MM.1S (cell line): ENCODE measurements at regions not wholly inside any gene's neighbourhood (a gene's known extent, or its start where the extent isn't known, plus 50 kb on each side); places are given as distances from the start of the nearest gene placed in this dataset.

Experiments used
- EZH2 ChIP-seq: fragments of 300-600 bp; sonication (generic); optimal IDR thresholded peaks from 2 replicates; pipeline ENCODE3; 2017; ENCODE audit warnings: low read depth, mild to moderate bottlenecking, antibody characterized with exemption, low read length, mixed read lengths
- EZH2phosphoT487 ChIP-seq: fragments of 300-600 bp; sonication (generic); IDR thresholded peaks from 2 replicates; pipeline ENCODE4 v1.6.1; 2018; ENCODE audit warnings: antibody characterized with exemption, low read length
- TF ChIP-seq, protein P1 (sequence below): fragments of 300-600 bp; sonication (generic); IDR thresholded peaks from 2 replicates; pipeline ENCODE4 v1.5.1; 2016; ENCODE audit warnings: antibody characterized with exemption, low read length, mixed read lengths

DNA sequence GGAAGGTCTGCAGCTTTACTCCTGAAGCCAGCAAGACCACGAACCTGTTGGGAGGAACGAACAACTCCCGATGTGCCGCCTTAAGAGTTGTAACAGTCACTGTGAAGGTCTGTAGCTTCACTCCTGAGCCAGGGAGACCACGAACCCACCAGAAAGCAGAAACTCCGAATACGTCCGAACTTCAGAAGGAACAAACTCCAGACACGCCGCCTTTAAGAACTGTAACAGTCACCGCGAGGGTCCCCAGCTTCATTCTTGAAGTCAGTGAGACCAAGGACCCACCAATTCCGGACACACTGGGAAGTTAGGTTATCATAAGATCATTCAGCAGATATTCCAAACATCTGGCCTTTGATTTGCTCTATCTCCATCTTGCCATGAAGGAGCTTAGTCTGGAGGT lies 1623.0 kb downstream of the SLITRK1 start:
- TF ChIP-seq, protein P1, sequence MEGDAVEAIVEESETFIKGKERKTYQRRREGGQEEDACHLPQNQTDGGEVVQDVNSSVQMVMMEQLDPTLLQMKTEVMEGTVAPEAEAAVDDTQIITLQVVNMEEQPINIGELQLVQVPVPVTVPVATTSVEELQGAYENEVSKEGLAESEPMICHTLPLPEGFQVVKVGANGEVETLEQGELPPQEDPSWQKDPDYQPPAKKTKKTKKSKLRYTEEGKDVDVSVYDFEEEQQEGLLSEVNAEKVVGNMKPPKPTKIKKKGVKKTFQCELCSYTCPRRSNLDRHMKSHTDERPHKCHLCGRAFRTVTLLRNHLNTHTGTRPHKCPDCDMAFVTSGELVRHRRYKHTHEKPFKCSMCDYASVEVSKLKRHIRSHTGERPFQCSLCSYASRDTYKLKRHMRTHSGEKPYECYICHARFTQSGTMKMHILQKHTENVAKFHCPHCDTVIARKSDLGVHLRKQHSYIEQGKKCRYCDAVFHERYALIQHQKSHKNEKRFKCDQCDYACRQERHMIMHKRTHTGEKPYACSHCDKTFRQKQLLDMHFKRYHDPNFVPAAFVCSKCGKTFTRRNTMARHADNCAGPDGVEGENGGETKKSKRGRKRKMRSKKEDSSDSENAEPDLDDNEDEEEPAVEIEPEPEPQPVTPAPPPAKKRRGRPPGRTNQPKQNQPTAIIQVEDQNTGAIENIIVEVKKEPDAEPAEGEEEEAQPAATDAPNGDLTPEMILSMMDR: no peak
- TF ChIP-seq EZH2phosphoT487 (no peak), EZH2 (no peak)
